ENCODE measurements at regions not wholly inside any gene's neighbourhood (a gene's known extent, or its start where the extent isn't known, plus 50 kb on each side); places are given as distances from the start of the nearest gene placed in this dataset.

DNA sequence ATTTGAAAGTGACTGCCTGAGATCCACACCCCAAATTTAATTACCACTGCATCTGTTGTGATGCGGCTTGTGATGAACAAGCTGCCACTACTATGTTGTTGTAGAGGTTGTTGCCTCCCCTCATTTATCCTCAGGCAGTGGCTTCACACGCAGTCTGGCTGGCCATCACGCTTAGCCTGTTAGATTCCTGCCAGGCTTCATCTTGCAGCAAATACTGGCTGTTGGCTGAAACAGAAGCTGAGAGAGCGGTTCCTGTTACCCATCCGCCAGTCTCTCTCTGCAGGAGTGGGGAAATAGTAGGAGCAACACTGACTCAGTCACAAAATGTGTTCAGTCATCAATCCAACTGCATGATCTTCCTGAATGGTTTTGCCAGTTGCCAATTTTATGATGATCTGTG lies 934.4 kb downstream of the FLRT2 start:
- Histone ChIP-seq H3K4me1 (peaks cover 0 to 8% (median 0%) of the 10 kb centered on the region in 10 experiments; a peak in 3 of 20 replicates), H4K20me1 (no peaks in the 10 kb centered on the region), H3K4me2 (peak overlapping the region in 2 of 11 experiments; percentile 32 to 60; a peak in 3 of 22 replicates)

DNA sequence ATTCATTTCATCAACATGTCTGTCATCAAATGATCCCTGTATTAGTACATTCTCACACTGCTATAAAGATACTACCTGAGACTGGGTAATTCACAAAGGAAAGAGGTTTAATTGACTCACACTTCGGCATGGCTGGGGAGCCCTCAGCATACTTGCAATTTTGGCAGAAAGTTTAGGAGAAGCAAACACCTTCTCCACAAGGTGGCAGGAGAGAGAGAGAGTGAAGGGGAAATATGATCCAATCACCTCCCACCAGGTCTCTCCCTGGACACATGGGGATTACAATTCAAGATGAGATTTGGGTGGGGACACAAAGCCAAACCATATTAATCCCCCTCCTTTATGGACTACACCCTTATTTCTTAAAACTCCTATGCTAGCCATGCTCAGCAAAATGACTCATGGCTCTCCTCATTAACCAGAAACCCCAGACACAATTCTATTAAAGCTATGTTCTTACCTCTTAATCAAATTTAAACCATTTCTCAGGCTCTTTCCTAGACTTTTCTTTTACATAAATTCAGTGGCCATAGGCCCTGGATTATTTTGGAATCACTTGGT lies 932.3 kb downstream of the FLRT2 start:
- Histone ChIP-seq H4K20me1 (no peaks in the 10 kb centered on the region), H3K4me2 (no peak overlapping the region), H3K4me3 (no peak overlapping the region), H3K27me3 (no peaks in the 10 kb centered on the region), H3K9ac (no peak overlapping the region), H3K9me3 (replicated peaks in 1 of 11) (no peaks in the 10 kb centered on the region; a peak in 1 of 22 replicates), H3K36me3 (no peaks in the 10 kb centered on the region), H3K4me1 (peaks cover 0 to 8% (median 0%) of the 10 kb centered on the region in 10 experiments; a peak in 3 of 20 replicates), H3K27ac (no peak overlapping the region)
- no peak for TF ChIP-seq Cebpa-rat (IDR thresholded peaks at IDR 0.05)

More for the DNA sequence above, 934.4 kb downstream of the FLRT2 start:
- no peak overlapping the region for H3K27ac ChIP-seq
- TF ChIP-seq Cebpa-rat (IDR thresholded peaks at IDR 0.05) = no peak
- H3K27me3 ChIP-seq = no peaks in the 10 kb centered on the region
- H3K9me3 ChIP-seq (replicated peaks in 1 of 11) = no peaks in the 10 kb centered on the region; a peak in 1 of 22 replicates
- H3K4me3 ChIP-seq = no peak overlapping the region
- H3K36me3 ChIP-seq = no peaks in the 10 kb centered on the region
- H3K9ac ChIP-seq = no peak overlapping the region

DNA sequence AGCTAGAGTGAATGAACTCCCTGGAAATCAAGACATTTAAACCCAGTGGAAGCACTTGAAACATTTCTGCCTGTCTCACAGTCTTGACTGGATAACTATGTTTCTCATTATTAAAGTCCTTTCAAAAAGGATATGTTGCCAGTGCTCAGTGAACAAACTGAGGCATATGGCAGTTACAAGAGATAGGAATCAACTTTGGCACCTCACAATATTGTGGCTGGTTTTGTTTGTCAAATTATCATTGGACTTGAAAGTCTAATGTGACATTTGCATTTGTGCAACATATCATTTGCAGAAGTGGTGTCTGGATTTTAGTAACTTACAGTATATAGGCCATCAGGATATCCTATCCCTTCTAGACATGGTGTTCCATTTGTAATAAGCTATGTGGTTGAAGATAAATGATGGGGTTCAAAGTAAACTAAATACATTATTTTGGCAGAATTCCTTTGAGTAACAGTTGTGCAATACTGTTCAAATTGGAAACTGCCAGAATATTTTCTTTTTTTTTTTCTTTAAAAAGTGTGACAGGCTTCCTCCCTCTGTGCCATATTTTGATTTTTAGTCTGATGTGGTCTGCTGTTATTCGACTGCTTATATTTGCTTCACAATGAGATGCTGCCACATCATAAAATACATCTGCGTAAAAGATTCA lies 927.7 kb downstream of the FLRT2 start:
- TF ChIP-seq Cebpa-rat (IDR thresholded peaks at IDR 0.05) = no peak

DNA sequence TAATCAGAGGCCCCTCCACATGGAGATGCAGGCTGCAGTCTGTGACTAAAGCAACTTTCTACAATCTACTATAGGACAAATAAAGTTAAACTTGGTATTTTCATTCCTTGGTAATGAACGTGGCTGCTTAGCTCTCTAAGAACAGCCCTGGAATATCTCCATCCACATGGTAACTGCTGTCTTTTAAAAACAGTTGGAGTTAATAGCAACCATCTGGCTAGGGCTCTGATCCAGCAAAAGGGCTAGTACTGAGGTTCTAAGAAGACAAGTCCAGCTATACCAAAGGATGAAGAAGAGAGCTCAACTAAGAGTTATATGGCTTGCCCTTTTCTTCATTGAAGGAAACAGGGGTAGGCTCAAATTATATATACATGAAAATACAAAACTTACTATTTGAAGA lies 920.1 kb downstream of the FLRT2 start:
- no peaks in the 10 kb centered on the region for H3K27me3 ChIP-seq
- no peak overlapping the region for H3K4me2 ChIP-seq
- H3K4me3 ChIP-seq = no peak overlapping the region
- no peak overlapping the region for H3K27ac ChIP-seq
- TF ChIP-seq Cebpa-rat (IDR thresholded peaks at IDR 0.05) = no peak
- no peak overlapping the region for H3K9ac ChIP-seq
- no peaks in the 10 kb centered on the region for H3K36me3 ChIP-seq
- no peaks in the 10 kb centered on the region for H3K4me1 ChIP-seq
- H4K20me1 ChIP-seq = no peaks in the 10 kb centered on the region
- no peaks in the 10 kb centered on the region for H3K9me3 ChIP-seq (replicated peaks in 1 of 11)

More for the DNA sequence above, 927.7 kb downstream of the FLRT2 start:
- H3K36me3 ChIP-seq = no peaks in the 10 kb centered on the region
- H4K20me1 ChIP-seq = no peaks in the 10 kb centered on the region
- H3K9ac ChIP-seq = no peak overlapping the region
- H3K4me2 ChIP-seq = no peak overlapping the region
- no peak overlapping the region for H3K4me3 ChIP-seq
- no peaks in the 10 kb centered on the region for H3K9me3 ChIP-seq (replicated peaks in 1 of 11)
- H3K4me1 ChIP-seq = no peaks in the 10 kb centered on the region
- no peaks in the 10 kb centered on the region for H3K27me3 ChIP-seq
- H3K27ac ChIP-seq = no peak overlapping the region

DNA sequence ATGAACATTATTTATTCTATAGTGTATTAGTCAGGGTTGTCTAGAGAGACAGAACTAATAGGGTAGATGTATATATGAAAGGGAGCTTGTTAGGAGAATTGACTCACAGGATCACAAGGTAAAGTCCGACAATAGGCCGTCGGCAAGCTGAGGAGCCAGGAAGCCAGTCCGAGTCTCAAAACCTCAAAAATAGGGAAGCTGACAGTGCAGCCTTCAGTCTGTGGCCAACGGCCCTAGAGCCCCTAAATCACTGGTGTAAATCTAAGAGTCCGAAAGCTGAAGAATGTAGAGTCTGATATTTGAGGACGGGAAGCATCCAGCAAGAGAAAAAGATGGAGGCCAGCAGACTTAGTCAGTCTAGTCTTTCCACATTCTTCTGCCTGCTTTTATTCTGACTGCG lies 912.2 kb downstream of the FLRT2 start:
- TF ChIP-seq Cebpa-rat (IDR thresholded peaks at IDR 0.05) = no peak
- no peaks in the 10 kb centered on the region for H4K20me1 ChIP-seq
- H3K4me3 ChIP-seq = no peak overlapping the region
- peak overlapping the region in 3 of 11 experiments; percentile 1 to 30 (median 18); a peak in 2 of 22 replicates for H3K4me2 ChIP-seq
- peaks cover 0 to 5% (median 0%) of the 10 kb centered on the region in 11 experiments; a peak in 2 of 22 replicates for H3K27me3 ChIP-seq
- H3K27ac ChIP-seq = no peak overlapping the region
- no peaks in the 10 kb centered on the region for H3K9me3 ChIP-seq (replicated peaks in 1 of 11)
- no peak overlapping the region for H3K9ac ChIP-seq
- H3K36me3 ChIP-seq = no peaks in the 10 kb centered on the region
- H3K4me1 ChIP-seq = peaks cover 0 to 4% (median 0%) of the 10 kb centered on the region in 10 experiments; a peak in 3 of 20 replicates

DNA sequence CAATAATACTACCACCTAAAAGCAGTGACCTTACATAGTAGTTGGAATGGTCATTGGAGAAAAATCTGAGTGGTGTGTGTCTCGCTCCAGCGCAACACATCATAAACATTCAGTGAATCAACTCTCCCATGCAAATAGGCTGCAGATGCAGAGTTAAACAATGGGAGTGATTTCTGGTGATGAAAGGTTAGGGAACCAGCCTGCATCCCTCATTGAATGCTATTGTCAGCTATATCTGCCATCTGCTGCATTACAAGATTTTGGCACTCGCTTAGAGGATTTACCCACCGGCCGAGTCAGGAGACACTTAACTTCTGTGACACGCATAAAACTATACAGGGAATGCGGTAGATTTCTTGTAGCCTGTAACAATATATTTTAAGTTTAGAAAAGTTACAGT lies 900.9 kb downstream of the FLRT2 start:
- Histone ChIP-seq H3K9ac (no peak overlapping the region), H3K4me3 (no peak overlapping the region), H3K36me3 (no peaks in the 10 kb centered on the region), H3K4me1 (no peaks in the 10 kb centered on the region), H3K27me3 (no peaks in the 10 kb centered on the region), H3K4me2 (no peak overlapping the region), H3K9me3 (replicated peaks in 1 of 11) (no peaks in the 10 kb centered on the region), H4K20me1 (no peaks in the 10 kb centered on the region), H3K27ac (no peak overlapping the region)
- TF ChIP-seq Cebpa-rat (IDR thresholded peaks at IDR 0.05) = no peak

DNA sequence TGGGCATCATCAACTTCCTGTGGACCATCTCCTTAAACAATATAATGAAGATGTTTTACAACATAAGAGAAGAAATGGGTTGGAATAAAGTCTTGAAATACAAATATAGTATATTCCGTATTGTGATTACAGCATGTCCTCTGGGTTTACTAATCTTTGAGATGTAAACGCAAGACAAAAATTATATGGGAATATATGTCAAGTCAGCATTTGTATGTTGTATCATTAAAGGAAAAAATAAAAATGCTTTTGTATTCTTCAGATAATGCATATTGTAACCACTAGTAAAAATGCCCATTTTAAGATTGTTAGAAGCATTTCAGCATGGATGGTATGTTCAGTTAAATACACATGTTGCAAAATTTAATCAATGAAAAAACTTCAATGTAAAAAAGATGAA lies 893.3 kb downstream of the FLRT2 start:
- H4K20me1 ChIP-seq = no peaks in the 10 kb centered on the region
- no peak overlapping the region for H3K4me2 ChIP-seq
- H3K27me3 ChIP-seq = no peaks in the 10 kb centered on the region
- TF ChIP-seq Cebpa-rat (IDR thresholded peaks at IDR 0.05) = no peak
- no peaks in the 10 kb centered on the region for H3K4me1 ChIP-seq
- H3K36me3 ChIP-seq = no peaks in the 10 kb centered on the region
- no peak overlapping the region for H3K9ac ChIP-seq
- H3K4me3 ChIP-seq = no peak overlapping the region
- H3K27ac ChIP-seq = no peak overlapping the region
- H3K9me3 ChIP-seq (replicated peaks in 1 of 11) = no peaks in the 10 kb centered on the region

DNA sequence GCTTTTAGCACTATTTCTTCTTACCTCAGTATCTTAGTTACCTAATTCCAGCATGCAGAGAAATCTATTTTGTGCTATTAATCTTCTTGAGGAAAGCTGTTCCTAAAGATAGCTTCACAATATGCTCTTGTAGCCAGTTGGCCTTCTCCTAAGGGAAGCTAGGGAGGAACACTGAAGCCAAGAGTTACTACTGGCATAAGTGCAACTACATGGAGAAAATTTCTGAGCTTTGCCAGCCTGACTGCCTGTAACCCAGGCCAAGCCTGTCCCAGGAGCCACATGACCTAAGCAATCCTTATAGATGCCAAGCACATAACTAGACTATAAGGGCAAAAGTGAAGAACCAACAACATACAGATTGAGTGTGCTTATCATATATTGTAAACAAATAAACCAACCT lies 890.2 kb downstream of the FLRT2 start:
- Histone ChIP-seq H4K20me1 (no peaks in the 10 kb centered on the region), H3K9me3 (replicated peaks in 1 of 11) (peaks cover 0 to 7% (median 0%) of the 10 kb centered on the region in 11 experiments; a peak in 3 of 22 replicates), H3K27me3 (no peaks in the 10 kb centered on the region), H3K4me1 (no peaks in the 10 kb centered on the region), H3K9ac (no peak overlapping the region), H3K27ac (no peak overlapping the region), H3K4me2 (no peak overlapping the region), H3K4me3 (no peak overlapping the region), H3K36me3 (no peaks in the 10 kb centered on the region)
- no peak for TF ChIP-seq Cebpa-rat (IDR thresholded peaks at IDR 0.05)

DNA sequence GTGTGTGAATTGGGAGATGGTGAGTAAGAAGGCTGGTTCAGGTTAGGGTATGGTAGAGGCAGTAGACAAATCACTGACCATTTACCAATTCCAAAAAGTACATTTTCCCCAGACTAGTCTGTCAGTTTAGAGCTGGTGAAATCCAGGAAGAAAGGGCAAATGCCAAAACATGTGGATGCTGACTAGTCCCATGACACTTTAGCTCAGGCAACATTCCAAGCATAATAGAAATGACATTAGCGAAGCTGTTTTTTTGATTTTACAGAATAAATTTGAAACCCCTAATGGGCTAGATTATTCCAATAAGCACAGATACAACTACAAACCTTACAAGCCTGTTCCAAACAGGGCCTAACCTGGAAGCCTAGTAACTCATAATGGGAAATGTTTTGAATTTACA lies 884.2 kb downstream of the FLRT2 start:
- Histone ChIP-seq H3K4me2 (no peak overlapping the region), H3K4me3 (no peak overlapping the region), H3K9ac (no peak overlapping the region), H4K20me1 (no peaks in the 10 kb centered on the region), H3K4me1 (no peaks in the 10 kb centered on the region), H3K9me3 (replicated peaks in 1 of 11) (peaks cover 0 to 10% (median 0%) of the 10 kb centered on the region in 11 experiments; a peak in 3 of 22 replicates), H3K36me3 (no peaks in the 10 kb centered on the region), H3K27ac (no peak overlapping the region), H3K27me3 (no peaks in the 10 kb centered on the region)
- no peak for TF ChIP-seq Cebpa-rat (IDR thresholded peaks at IDR 0.05)
